Sigmoid colon (tissue), 6 donors: ENCODE measurements at regions not wholly inside any gene's neighbourhood (a gene's known extent, or its start where the extent isn't known, plus 50 kb on each side); places are given as distances from the start of the nearest gene placed in this dataset.
"Not testable (repeated sequence)": the region's sequence is repeated elsewhere in the genome, so short reads cannot be mapped to it uniquely, and the experiment has no call there.

Experiments
- DNase-seq: peaks from one replicate; pipeline ENCODE4 v3.0.0-alpha.2; 2019
- H3K27ac ChIP-seq, 4 donors: fragments of 200-600 bp; sonication (generic); one replicate each; pipeline ENCODE4 v1.5.1; 2016 to 2019; ENCODE audit warnings: mild to moderate bottlenecking in 1 of 4
- H3K27me3 ChIP-seq, 3 donors: fragments of 200-600 bp; sonication (generic); one replicate each; pipeline ENCODE4 v1.5.1; 2019; ENCODE audit warnings: mild to moderate bottlenecking in 1 of 3
- H3K36me3 ChIP-seq, 4 donors: fragments of 200-600 bp; sonication (generic); one replicate each; pipeline ENCODE4 v1.5.1; 2016 to 2019
- H3K4me1 ChIP-seq, 4 donors: fragments of 200-600 bp; sonication (generic); one replicate each; pipeline ENCODE4 v1.5.1; 2017 to 2019
- H3K4me3 ChIP-seq, 4 donors: fragments of 200-600 bp; sonication (generic); one replicate each; pipeline ENCODE4 v1.5.1; 2017 to 2019; ENCODE audit warnings: mild to moderate bottlenecking in 2 of 4, moderate library complexity in 1 of 4
- H3K9me3 ChIP-seq, 4 donors: fragments of 200-600 bp in 3 of 4; sonication (generic) in 3 of 4; one replicate each; pipeline versions ENCODE4 v1.5.1 to v1.6.1; 2013 to 2019
- CTCF ChIP-seq, 4 experiments: fragments of 450-650 bp in 3 of 4; fragments of 200-600 bp in 1 of 4; IDR thresholded peaks; one replicate each; pipeline ENCODE4 v1.5.1; 2016 to 2019; ENCODE audit warnings: antibody characterized with exemption in 4 of 4, mild to moderate bottlenecking in 3 of 4, moderate library complexity in 2 of 4
- EP300 ChIP-seq, 4 donors: sonication (generic); formaldehyde crosslinking; IDR thresholded peaks; one replicate each; pipeline ENCODE4 v1.6.1; 2017; ENCODE audit warnings: antibody characterized with exemption in 4 of 4
- POLR2A ChIP-seq, 2 donors: fragments of 450-650 bp; IDR thresholded peaks; one replicate each; pipeline ENCODE4 v1.6.1; 2016; ENCODE audit warnings: antibody characterized with exemption in 2 of 2, mild to moderate bottlenecking in 2 of 2, moderate library complexity in 2 of 2
- POLR2AphosphoS5 ChIP-seq, 4 donors: sonication (generic); formaldehyde crosslinking; IDR thresholded peaks; one replicate each; pipeline ENCODE4 v1.6.1; 2017; ENCODE audit warnings: antibody characterized with exemption in 4 of 4
- WGBS, 2 donors: extraction: QIAGEN DNeasy Blood & Tissue Kit; methylation state at CpG; one replicate each; pipeline ENCODE4 v1.1.7; 2013; 5-methylcytosine and 5-hydroxymethylcytosine counted together
- intact Hi-C: fragments of 100-400 bp; cut with DNase I; formaldehyde crosslinking; loops from one replicate; pipeline ENCODE4 v1.15.1; 2023
- donor health status: healthy with polysubstance abuse.
- donor health status: healthy.

- TF ChIP-seq CTCF (IDR thresholded peaks at IDR 0.05) (no peak), POLR2AphosphoS5 (IDR thresholded peaks at IDR 0.05) (no peak), EP300 (IDR thresholded peaks at IDR 0.05) (no peak), POLR2A (IDR thresholded peaks at IDR 0.05) (no peak)
- intact Hi-C loops, result no loop called here
- no peak overlapping the region for H3K4me3 ChIP-seq
- WGBS, 2 donors, result 45 to 61% methylated on average over 1 of the region's 1 CpG
- H3K36me3 ChIP-seq, result no peaks in the 10 kb centered on the region
- H3K27ac ChIP-seq, result no peak overlapping the region
- no peaks in the 10 kb centered on the region for H3K4me1 ChIP-seq
- no peak for DNase-seq
- H3K27me3 ChIP-seq, result no peaks in the 10 kb centered on the region
- H3K9me3 ChIP-seq, result no peaks in the 10 kb centered on the region
These were observed 117.6 kb downstream of the ZNF467 start for GRCh38 chr7:149655784-149656183.

GRCh38 chr7:149654588-149654987 is 118.8 kb downstream of the ZNF467 start:
- Histone ChIP-seq H3K27ac (no peak overlapping the region), H3K4me3 (no peak overlapping the region), H3K9me3 (no peaks in the 10 kb centered on the region), H3K4me1 (no peaks in the 10 kb centered on the region), H3K36me3 (no peaks in the 10 kb centered on the region), H3K27me3 (no peaks in the 10 kb centered on the region)
- intact Hi-C loops, result no loop called here
- TF ChIP-seq EP300 (IDR thresholded peaks at IDR 0.05) (no peak), CTCF (IDR thresholded peaks at IDR 0.05) (no peak), POLR2A (IDR thresholded peaks at IDR 0.05) (no peak), POLR2AphosphoS5 (IDR thresholded peaks at IDR 0.05) (no peak)
- no peak for DNase-seq
- 30 to 38% methylated on average over 1 of the region's 1 CpG for WGBS, 2 donors

GRCh38 chr7:149650190-149650589 is 123.2 kb downstream of the ZNF467 start:
- H3K4me1 ChIP-seq, H3K4me3 ChIP-seq, H3K9me3 ChIP-seq, H3K27me3 ChIP-seq, H3K36me3 ChIP-seq, H3K27ac ChIP-seq, DNase-seq, intact Hi-C loops: not testable (repeated sequence)
- WGBS, 2 donors, result 39 to 63% methylated on average over 3 of the region's 3 CpGs

GRCh38 chr7:149644754-149645153 is 128.6 kb downstream of the ZNF467 start:
- no peaks in the 10 kb centered on the region for H3K9me3 ChIP-seq
- no peak for DNase-seq
- TF ChIP-seq CTCF (IDR thresholded peaks at IDR 0.05) (no peak), POLR2AphosphoS5 (IDR thresholded peaks at IDR 0.05) (no peak), POLR2A (IDR thresholded peaks at IDR 0.05) (no peak), EP300 (IDR thresholded peaks at IDR 0.05) (no peak)
- no peaks in the 10 kb centered on the region for H3K27me3 ChIP-seq
- WGBS, 2 donors, result 65 to 80% methylated on average over 4 of the region's 4 CpGs
- no peak overlapping the region for H3K4me3 ChIP-seq
- no peaks in the 10 kb centered on the region for H3K4me1 ChIP-seq
- H3K27ac ChIP-seq, result no peak overlapping the region
- H3K36me3 ChIP-seq, result no peaks in the 10 kb centered on the region
- intact Hi-C loops, result no loop called here

GRCh38 chr7:149642589-149642988 is 130.8 kb downstream of the ZNF467 start:
- intact Hi-C loops, result no loop called here
- no peak for DNase-seq
- H3K27me3 ChIP-seq, result no peaks in the 10 kb centered on the region
- H3K9me3 ChIP-seq, result no peaks in the 10 kb centered on the region
- H3K4me1 ChIP-seq, result no peaks in the 10 kb centered on the region
- no peak overlapping the region for H3K27ac ChIP-seq
- H3K36me3 ChIP-seq, result no peaks in the 10 kb centered on the region
- 73 to 89% methylated on average over 5 of the region's 5 CpGs for WGBS, 2 donors
- TF ChIP-seq POLR2AphosphoS5 (IDR thresholded peaks at IDR 0.05) (no peak), EP300 (IDR thresholded peaks at IDR 0.05) (no peak), POLR2A (IDR thresholded peaks at IDR 0.05) (no peak), CTCF (IDR thresholded peaks at IDR 0.05) (no peak)
- no peak overlapping the region for H3K4me3 ChIP-seq
